ENCODE measurements at regions not wholly inside any gene's neighbourhood (a gene's known extent, or its start where the extent isn't known, plus 50 kb on each side); places are given as distances from the start of the nearest gene placed in this dataset.

DNA sequence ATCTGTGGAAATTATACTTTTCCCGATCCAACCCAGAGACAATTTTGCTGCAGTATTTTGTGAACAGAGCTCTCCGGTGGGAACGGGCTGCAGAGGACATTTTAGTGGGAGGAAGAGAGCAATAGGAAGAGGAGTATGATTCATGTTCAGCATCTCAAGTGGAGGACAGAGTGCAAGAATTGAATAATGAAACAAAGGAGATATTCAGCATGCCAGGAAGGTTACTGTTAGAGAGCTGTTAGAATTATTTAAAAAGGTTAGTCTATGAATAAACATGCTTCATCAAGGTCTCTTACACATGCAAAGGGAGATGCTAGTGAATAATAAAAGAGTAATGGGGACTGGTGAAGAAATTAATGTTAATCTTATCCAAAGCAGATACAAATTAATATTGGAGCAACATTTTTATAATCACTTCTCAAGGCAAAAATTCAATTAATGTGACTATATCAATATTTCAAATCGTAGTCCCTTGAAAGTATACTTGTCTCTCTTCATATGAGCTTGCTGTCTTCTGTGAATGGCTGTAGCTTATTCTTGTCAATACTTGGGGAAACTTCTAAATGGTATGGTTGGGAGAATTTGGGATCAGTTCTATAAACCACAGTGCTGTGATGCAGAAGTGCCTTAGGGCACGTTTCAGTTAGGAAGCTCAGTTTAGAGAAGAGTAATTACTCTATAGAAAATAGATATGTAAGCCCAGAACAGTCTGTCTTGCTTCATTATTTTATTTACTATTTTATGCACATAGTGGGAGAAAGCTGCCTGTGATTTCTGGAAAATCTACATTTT, 1165.8 kb downstream of the OLFM4 start:
- H3K4me1 ChIP-seq (ENCODE audit: control insufficient read depth, extremely low read depth, insufficient read depth, low read length): no peaks in the 10 kb centered on the region
- no peaks in the 10 kb centered on the region for H3K36me3 ChIP-seq (ENCODE audit: control insufficient read depth, insufficient read depth, low read length)
- no peaks in the 10 kb centered on the region for H3K27me3 ChIP-seq (ENCODE audit: control insufficient read depth, insufficient read depth, low read length)
- no peak overlapping the region for H3K9ac ChIP-seq (ENCODE audit: insufficient read depth, low read length)
- no peak overlapping the region for H3K27ac ChIP-seq (ENCODE audit: insufficient read depth, low read length)
- no peak overlapping the region for H3K4me3 ChIP-seq (replicated peaks in 1 of 4; ENCODE audit: control extremely low read depth in 1 of 4, insufficient read depth in 1 of 4, low read depth in 3 of 4, low read length in 4 of 4)
- DNase-seq (ENCODE audit: low read depth in 2 of 2): no peak
- no peaks in the 10 kb centered on the region for H4K20me1 ChIP-seq (ENCODE audit: control insufficient read depth, extremely low read depth, insufficient read depth, low read length)
- no peaks in the 10 kb centered on the region for H3K9me3 ChIP-seq (ENCODE audit: control insufficient read depth, insufficient read depth, low read depth, low read length)
- TF ChIP-seq, protein P1, sequence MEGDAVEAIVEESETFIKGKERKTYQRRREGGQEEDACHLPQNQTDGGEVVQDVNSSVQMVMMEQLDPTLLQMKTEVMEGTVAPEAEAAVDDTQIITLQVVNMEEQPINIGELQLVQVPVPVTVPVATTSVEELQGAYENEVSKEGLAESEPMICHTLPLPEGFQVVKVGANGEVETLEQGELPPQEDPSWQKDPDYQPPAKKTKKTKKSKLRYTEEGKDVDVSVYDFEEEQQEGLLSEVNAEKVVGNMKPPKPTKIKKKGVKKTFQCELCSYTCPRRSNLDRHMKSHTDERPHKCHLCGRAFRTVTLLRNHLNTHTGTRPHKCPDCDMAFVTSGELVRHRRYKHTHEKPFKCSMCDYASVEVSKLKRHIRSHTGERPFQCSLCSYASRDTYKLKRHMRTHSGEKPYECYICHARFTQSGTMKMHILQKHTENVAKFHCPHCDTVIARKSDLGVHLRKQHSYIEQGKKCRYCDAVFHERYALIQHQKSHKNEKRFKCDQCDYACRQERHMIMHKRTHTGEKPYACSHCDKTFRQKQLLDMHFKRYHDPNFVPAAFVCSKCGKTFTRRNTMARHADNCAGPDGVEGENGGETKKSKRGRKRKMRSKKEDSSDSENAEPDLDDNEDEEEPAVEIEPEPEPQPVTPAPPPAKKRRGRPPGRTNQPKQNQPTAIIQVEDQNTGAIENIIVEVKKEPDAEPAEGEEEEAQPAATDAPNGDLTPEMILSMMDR (conservative IDR thresholded peaks at IDR 0.05 in 1 of 2, IDR thresholded peaks at IDR 0.05 in 1 of 2; ENCODE audit: low read depth in 1 of 2, low read length in 2 of 2): no peak
- no peak for TF ChIP-seq EZH2 (IDR thresholded peaks at IDR 0.05; ENCODE audit: low read length, missing control alignments)
- no peak overlapping the region for H3K4me2 ChIP-seq (ENCODE audit: extremely low read depth, insufficient read depth, low read length)
- no peaks in the 10 kb centered on the region for H3K79me2 ChIP-seq (ENCODE audit: control insufficient read depth, insufficient read depth, low read length)
- no peak overlapping the region for H2AFZ ChIP-seq (ENCODE audit: low read length)

DNA sequence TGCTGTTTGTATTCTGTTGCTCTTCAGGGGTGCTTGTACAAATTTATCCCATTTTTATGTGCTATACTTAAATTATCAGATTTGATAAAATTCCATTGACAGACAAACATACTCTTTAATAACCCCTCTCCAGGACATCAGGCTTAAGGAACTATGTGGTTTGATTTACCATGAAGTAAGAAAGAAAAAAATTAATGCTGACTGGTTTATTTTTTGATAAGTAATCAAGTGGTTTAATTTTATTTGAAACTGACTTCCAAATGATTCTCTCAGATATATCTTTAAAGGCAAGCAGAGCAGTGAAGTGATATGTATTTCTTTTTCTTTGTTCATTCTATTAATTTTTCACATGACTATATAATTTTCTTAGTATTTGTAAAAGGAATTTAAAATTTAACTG, 1168.1 kb downstream of the OLFM4 start:
- Histone ChIP-seq H3K4me3 (replicated peaks in 1 of 4; ENCODE audit: control extremely low read depth in 1 of 4, insufficient read depth in 1 of 4, low read depth in 3 of 4, low read length in 4 of 4) (no peak overlapping the region), H3K36me3 (ENCODE audit: control insufficient read depth, insufficient read depth, low read length) (no peaks in the 10 kb centered on the region), H3K9me3 (ENCODE audit: control insufficient read depth, insufficient read depth, low read depth, low read length) (no peaks in the 10 kb centered on the region), H4K20me1 (ENCODE audit: control insufficient read depth, extremely low read depth, insufficient read depth, low read length) (no peaks in the 10 kb centered on the region), H3K4me1 (ENCODE audit: control insufficient read depth, extremely low read depth, insufficient read depth, low read length) (no peaks in the 10 kb centered on the region), H2AFZ (ENCODE audit: low read length) (no peak overlapping the region), H3K9ac (ENCODE audit: insufficient read depth, low read length) (no peak overlapping the region), H3K27ac (ENCODE audit: insufficient read depth, low read length) (no peak overlapping the region), H3K27me3 (ENCODE audit: control insufficient read depth, insufficient read depth, low read length) (no peaks in the 10 kb centered on the region), H3K4me2 (ENCODE audit: extremely low read depth, insufficient read depth, low read length) (no peak overlapping the region), H3K79me2 (ENCODE audit: control insufficient read depth, insufficient read depth, low read length) (no peaks in the 10 kb centered on the region)
- TF ChIP-seq, protein P1 (conservative IDR thresholded peaks at IDR 0.05 in 1 of 2, IDR thresholded peaks at IDR 0.05 in 1 of 2; ENCODE audit: low read depth in 1 of 2, low read length in 2 of 2): no peak
- no peak for TF ChIP-seq EZH2 (IDR thresholded peaks at IDR 0.05; ENCODE audit: low read length, missing control alignments)
- DNase-seq (ENCODE audit: low read depth in 2 of 2): no peak

DNA sequence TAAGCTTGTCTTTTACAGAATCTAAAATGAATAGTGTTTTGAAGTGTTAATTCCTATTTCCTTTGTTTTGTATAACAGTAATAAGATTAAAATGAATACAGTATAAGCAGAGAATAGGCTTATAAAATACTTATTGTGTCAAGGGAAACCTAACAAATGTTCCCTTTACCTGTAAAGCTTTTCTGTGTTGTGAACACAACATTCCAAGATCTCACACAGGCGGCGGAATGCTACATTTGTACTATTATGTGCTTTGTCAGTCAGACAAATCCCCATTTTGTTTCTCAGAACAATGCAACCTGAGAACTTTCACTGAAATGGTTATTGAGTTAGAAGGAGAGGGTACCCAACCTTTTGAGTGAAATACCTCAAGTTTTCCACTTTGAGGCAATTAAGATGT, 1170.3 kb downstream of the OLFM4 start:
- Histone ChIP-seq H4K20me1 (ENCODE audit: control insufficient read depth, extremely low read depth, insufficient read depth, low read length) (no peaks in the 10 kb centered on the region), H3K9me3 (ENCODE audit: control insufficient read depth, insufficient read depth, low read depth, low read length) (no peaks in the 10 kb centered on the region), H3K4me3 (replicated peaks in 1 of 4; ENCODE audit: control extremely low read depth in 1 of 4, insufficient read depth in 1 of 4, low read depth in 3 of 4, low read length in 4 of 4) (no peak overlapping the region), H3K27me3 (ENCODE audit: control insufficient read depth, insufficient read depth, low read length) (no peaks in the 10 kb centered on the region), H3K9ac (ENCODE audit: insufficient read depth, low read length) (no peak overlapping the region), H3K27ac (ENCODE audit: insufficient read depth, low read length) (no peak overlapping the region), H3K4me1 (ENCODE audit: control insufficient read depth, extremely low read depth, insufficient read depth, low read length) (no peaks in the 10 kb centered on the region), H3K4me2 (ENCODE audit: extremely low read depth, insufficient read depth, low read length) (no peak overlapping the region), H3K79me2 (ENCODE audit: control insufficient read depth, insufficient read depth, low read length) (no peaks in the 10 kb centered on the region), H3K36me3 (ENCODE audit: control insufficient read depth, insufficient read depth, low read length) (no peaks in the 10 kb centered on the region), H2AFZ (ENCODE audit: low read length) (no peak overlapping the region)
- TF ChIP-seq, protein P1 (conservative IDR thresholded peaks at IDR 0.05 in 1 of 2, IDR thresholded peaks at IDR 0.05 in 1 of 2; ENCODE audit: low read depth in 1 of 2, low read length in 2 of 2): no peak
- TF ChIP-seq EZH2 (IDR thresholded peaks at IDR 0.05; ENCODE audit: low read length, missing control alignments): no peak
- DNase-seq (ENCODE audit: low read depth in 2 of 2): no peak
